ENCODE measurements at regions not wholly inside any gene's neighbourhood (a gene's known extent, or its start where the extent isn't known, plus 50 kb on each side); places are given as distances from the start of the nearest gene placed in this dataset.
"Not testable (repeated sequence)": the region's sequence is repeated elsewhere in the genome, so short reads cannot be mapped to it uniquely, and the experiment has no call there.

GRCh38 chr9:28121366-28121765 is 548.1 kb upstream of the C9orf72 start:
- no peak for DNase-seq

- no peak for DNase-seq
These were observed 551.6 kb upstream of the C9orf72 start for GRCh38 chr9:28124917-28125316.

- no peak for DNase-seq
These were observed 553.8 kb upstream of the C9orf72 start for GRCh38 chr9:28127101-28127500.

GRCh38 chr9:28134446-28134976 is 561.2 kb upstream of the C9orf72 start:
- DNase-seq: no peak

- no peak for DNase-seq
These were observed 562.3 kb upstream of the C9orf72 start for GRCh38 chr9:28135549-28135948.

GRCh38 chr9:28136113-28136512 is 562.8 kb upstream of the C9orf72 start:
- no peak for DNase-seq

GRCh38 chr9:28147430-28147829 is 574.1 kb upstream of the C9orf72 start:
- DNase-seq: not testable (repeated sequence)

GRCh38 chr9:28147923-28148597 is 574.8 kb upstream of the C9orf72 start:
- DNase-seq: not testable (repeated sequence)

GRCh38 chr9:28149361-28150050 is 576.2 kb upstream of the C9orf72 start:
- not testable (repeated sequence) for DNase-seq

- DNase-seq: no peak
These were observed 581.8 kb upstream of the C9orf72 start for GRCh38 chr9:28155067-28155466.

GRCh38 chr9:28155671-28156070 is 582.4 kb upstream of the C9orf72 start:
- DNase-seq: no peak

GRCh38 chr9:28158451-28158850 is 585.2 kb upstream of the C9orf72 start:
- DNase-seq: no peak

GRCh38 chr9:28163619-28164018 is 590.3 kb upstream of the C9orf72 start:
- DNase-seq: no peak

- DNase-seq: no peak
These were observed 592.9 kb upstream of the C9orf72 start for GRCh38 chr9:28166179-28166578.

GRCh38 chr9:28177142-28177541 is 603.9 kb upstream of the C9orf72 start:
- DNase-seq: no peak

GRCh38 chr9:28177925-28178324 is 604.6 kb upstream of the C9orf72 start:
- DNase-seq: no peak

GRCh38 chr9:28179893-28180292 is 606.6 kb upstream of the C9orf72 start:
- no peak for DNase-seq

- no peak for DNase-seq
These were observed 617.7 kb upstream of the C9orf72 start for GRCh38 chr9:28190981-28191380.

- DNase-seq: no peak
These were observed 624.4 kb upstream of the C9orf72 start for GRCh38 chr9:28197653-28198052.

GRCh38 chr9:28203036-28203435 is 629.8 kb upstream of the C9orf72 start:
- no peak for DNase-seq

GRCh38 chr9:28206280-28206679 is 633.0 kb upstream of the C9orf72 start:
- DNase-seq: no peak

GRCh38 chr9:28207657-28208056 is 634.4 kb upstream of the C9orf72 start:
- no peak for DNase-seq

GRCh38 chr9:28209130-28209529 is 635.8 kb upstream of the C9orf72 start:
- no peak for DNase-seq

GRCh38 chr9:28212979-28213378 is 639.7 kb upstream of the C9orf72 start:
- DNase-seq: no peak
